Glomerular visceral epithelial cell (primary cell): ENCODE measurements at regions not wholly inside any gene's neighbourhood (a gene's known extent, or its start where the extent isn't known, plus 50 kb on each side); places are given as distances from the start of the nearest gene placed in this dataset.
"Not testable (repeated sequence)": the region's sequence is repeated elsewhere in the genome, so short reads cannot be mapped to it uniquely, and the experiment has no call there.

Experiments used
- DNase-seq: peaks from one replicate; pipeline ENCODE4 v3.0.0-alpha.2; 2016; ENCODE audit errors: extremely low spot score

- no peak for DNase-seq
Observed at GRCh38 chr2:106339609-106340008, 128.6 kb downstream of the RGPD3 start.

DNA sequence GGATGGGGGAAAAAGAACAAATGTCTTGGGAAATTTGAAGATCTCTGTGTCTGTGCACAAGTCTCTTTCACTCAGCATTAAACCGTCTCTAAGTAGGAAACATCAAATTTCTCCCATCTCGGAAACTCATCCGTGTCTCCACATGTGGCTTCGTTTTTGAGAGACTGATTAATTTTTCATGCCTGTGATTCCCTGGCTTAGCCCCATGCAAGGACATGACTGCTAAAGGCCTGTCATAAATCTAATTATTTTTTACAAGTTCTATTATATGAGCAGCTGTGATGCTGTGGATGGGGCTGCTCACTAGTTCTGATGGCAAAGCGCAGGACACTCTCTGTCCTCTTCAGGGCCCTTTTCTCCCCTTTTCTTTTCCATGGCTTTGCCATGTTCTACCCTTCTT, 129.1 kb downstream of the RGPD3 start:
- DNase-seq, result no peak

- DNase-seq, result no peak
Observed at GRCh38 chr2:106338043-106338442, 130.2 kb downstream of the RGPD3 start.

DNA sequence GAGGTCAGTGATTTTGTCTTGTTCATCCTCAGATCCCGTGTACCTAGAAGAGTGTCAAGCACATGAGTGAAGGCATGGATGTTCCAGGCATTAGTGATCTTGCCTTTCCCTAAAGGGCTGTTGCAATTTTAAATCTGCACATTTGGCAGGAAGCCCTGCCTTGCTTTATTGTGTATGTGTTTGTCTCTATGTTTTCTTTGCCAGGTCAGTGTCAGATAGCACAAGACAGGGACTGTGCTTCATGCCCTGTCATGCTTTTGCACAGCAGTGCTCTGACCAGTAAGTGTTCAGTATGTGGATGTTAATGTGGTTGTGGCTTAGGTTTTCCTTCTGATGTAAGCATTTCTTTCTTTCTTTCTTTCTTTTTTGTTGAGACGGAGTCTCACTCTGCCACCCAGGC, 131.5 kb downstream of the RGPD3 start:
- no peak for DNase-seq

DNA sequence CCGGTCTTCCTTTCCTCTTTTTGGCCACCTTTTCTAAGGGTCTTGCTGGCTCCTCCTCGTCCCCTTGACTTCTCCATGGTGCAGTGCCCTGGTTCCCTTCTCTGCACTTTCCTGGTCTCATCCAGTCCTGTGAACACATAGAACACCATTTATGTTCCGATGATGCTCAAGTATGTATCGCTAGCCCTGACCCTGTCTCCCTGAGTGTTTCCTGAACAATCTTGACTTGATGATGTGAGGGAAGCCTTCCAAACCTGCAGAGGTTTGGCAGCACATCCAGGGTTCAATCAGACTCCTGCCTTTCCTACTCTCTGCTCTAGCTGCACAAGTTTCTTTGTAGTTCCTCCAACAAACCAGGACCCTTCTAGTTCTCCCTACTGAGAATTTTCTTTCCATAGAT, 132.1 kb downstream of the RGPD3 start:
- no peak for DNase-seq

DNA sequence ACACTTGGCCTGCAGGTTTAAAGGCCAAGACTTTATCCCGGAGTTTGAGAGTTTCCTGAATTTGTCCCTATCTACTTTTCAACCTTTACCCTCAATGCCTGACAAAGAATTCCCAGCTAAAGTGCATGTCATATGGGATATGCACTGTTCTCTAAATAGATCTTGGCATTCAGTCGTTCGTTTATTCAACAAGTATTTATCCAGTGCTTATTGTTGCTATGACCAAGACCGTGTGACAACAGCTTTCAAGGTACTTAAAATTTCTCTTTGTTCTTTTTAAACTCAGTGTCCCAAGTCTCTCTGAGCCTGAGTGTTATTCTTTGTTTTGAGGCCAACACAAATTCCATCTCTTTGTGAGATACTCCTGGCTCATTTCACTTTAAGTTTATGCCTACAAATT, 133.4 kb downstream of the RGPD3 start:
- no peak for DNase-seq

DNA sequence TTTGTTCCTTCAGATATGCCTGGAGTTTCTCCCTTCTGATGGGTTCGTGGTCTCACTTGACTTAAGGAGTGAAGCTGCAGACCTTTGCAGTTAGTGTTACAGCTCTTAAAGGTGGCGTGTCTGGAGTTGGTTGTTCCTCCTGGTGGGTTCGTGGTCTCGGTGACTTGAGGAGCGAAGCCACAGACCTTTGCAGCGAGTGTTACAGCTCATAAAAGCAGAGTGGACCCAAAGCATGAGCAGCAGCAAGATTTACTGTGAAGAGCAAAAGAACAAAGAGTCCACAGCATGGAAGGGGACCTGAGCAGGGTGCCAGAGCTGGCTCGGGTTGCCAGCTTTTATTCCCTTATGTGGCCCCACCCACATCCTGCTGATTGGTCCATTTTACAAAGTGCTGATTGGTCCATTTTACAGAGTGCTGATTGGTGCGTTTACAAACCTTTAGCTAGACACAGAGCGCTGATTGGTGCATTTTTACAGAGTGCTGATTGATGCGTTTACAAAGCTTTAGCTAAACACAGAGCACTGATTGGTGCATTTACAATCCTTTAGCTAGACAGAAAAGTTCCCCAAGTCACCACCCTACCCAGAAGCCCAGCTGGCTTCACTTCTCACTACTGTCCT, 134.8 kb downstream of the RGPD3 start:
- not testable (repeated sequence) for DNase-seq

- DNase-seq, result no peak
Observed at GRCh38 chr2:106332054-106332453, 136.2 kb downstream of the RGPD3 start.

- DNase-seq, result not testable (repeated sequence)
Observed at GRCh38 chr2:106330384-106331261, 136.5 kb upstream of the UXS1 start.

GRCh38 chr2:106323337-106324013, 129.4 kb upstream of the UXS1 start:
- no peak for DNase-seq

DNA sequence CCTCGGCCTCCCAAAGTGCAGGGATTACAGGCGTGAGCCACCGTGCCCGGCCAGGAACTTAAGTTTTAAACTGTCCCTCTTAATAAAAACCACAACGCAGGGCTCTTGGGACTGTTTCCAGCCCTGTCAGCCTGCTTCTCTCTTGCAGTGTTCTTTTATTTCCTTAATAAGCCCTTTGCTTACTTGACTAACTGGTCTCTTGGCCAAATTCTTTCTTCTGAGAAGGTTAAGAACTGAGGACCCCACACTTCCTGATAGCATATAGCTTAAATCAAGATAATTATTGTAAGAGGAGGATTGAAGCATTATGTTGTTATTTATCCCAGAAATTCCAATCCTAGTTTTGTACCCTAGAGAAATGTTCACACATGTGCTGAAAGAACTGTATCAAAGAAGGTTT, 128.2 kb upstream of the UXS1 start:
- DNase-seq, result no peak

DNA sequence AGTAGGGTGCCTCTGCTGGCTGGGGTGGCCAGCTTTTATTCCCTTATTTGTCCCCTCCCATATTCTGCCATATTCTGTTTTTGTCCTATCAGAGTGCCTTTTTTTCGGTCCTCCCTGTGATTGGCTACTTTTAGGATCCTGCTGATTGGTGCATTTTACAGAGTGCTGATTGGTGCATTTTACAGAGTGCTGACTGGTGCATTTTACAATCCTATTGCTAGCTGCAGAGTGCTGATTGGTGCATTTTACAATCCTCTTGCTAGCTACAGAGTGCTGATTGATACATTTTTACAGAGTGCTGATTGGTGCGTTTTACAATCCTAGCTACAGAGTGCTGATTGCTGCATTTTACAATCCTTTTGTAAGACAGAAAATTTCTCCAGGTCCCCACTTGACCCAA, 126.3 kb upstream of the UXS1 start:
- DNase-seq, result not testable (repeated sequence)

GRCh38 chr2:106316915-106317314, 122.8 kb upstream of the UXS1 start:
- no peak for DNase-seq

GRCh38 chr2:106314444-106314843, 120.3 kb upstream of the UXS1 start:
- no peak for DNase-seq

DNA sequence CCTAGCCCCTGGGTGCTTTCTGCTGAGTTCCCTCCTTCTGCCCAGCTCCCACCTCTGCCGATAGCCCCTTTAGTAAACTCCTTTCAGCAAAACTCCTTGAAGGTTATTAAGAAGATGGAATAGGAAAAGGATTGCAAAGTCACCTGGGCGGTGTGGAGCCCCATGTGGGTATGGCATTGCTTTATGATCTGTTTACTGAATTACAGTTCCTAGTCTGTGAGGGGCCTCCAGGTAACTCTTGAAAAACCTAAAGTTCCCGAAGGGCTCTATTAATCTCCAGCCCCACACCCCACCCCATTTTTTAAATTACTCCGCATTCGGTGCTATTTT, 116.9 kb upstream of the UXS1 start:
- no peak for DNase-seq

- no peak for DNase-seq
Observed at GRCh38 chr2:106307860-106308259, 113.8 kb upstream of the UXS1 start.

DNA sequence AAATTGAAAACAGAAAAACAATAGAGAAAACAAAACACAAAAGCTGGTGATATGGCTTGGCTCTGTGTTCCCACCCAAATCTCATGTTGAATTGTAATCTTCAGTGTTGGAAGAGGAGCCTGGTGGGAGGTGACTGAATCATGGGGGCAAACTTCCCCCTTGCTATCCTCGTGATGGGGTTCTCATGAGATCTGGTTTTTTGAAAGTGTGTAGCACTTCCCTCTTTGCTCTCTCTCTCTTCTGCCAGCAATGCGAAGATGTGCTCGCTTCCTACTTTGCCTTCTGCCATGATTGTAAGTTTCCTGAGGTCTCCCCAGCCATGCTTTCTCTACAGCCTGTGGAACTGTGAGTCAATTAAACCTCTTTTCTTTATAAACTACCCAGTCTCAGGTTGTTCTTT, 112.3 kb upstream of the UXS1 start:
- DNase-seq, result no peak

GRCh38 chr2:106304612-106305184, 110.6 kb upstream of the UXS1 start:
- no peak for DNase-seq

DNA sequence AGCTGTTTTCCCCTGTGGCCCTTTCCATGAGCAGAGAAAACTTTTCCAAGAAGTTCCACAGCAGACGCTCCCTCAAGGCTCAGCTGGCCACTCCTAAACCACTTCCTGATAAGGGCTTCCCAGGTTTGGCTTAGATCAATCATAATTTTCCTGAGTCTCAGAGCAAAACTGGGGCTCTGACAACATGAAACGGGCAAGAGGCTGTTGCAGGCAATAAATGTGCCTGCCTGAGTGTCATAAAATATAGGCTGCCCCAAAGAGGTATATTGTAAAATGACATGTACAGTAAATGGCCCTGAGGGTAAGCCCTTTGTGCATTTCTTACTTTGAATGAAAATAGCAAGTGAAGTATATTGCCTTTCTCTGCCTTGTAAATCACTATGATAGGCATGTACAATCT, 105.6 kb upstream of the UXS1 start:
- no peak for DNase-seq

DNA sequence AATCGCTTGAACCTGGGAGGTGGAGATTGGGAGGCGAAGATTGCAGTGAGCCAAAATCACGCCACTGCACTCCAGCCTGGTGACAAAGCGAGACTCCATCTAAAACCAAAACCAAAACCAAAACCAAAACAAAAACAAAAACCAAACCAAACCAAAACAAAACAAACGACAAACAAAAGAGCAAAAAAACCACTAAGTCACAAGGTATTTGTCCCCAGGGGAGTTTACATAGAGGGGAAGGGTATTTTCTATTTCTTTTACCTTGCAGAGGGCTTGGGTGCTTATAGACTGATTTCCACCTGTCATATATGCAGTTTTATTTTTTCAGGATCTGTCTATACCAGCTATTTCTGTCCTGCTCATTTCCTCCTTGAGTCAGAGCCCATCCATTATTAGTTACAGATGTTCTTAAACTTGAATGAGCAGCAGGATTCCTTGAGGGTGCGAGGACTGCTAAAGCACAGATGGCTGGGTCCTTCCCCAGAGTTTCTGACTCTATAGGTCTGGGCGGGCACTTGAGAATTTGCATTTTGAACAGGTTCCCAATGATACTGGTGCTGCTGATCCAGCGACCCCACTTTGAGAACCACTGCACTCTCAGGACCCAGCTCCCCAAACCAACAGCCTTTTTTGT, 102.2 kb upstream of the UXS1 start:
- DNase-seq, result no peak

- DNase-seq, result no peak
Observed at GRCh38 chr2:106294182-106294581, 100.1 kb upstream of the UXS1 start.

GRCh38 chr2:106293271-106293783, 99.2 kb upstream of the UXS1 start:
- no peak for DNase-seq
